Left ventricle myocardium inferior (tissue), 1 donor: ENCODE measurements at regions not wholly inside any gene's neighbourhood (a gene's known extent, or its start where the extent isn't known, plus 50 kb on each side); places are given as distances from the start of the nearest gene placed in this dataset.

Experiments
- DNase-seq: peaks from one replicate; pipeline ENCODE4 v3.0.0-alpha.2; 2020
- H3K27ac ChIP-seq: fragments of 200-600 bp; replicated peaks from 2 replicates; pipeline ENCODE4 v1.8.0; 2021
- H3K27me3 ChIP-seq: fragments of 200-600 bp; 2 replicates; pipeline ENCODE4 v1.8.0; 2021; ENCODE audit warnings: low read depth
- H3K36me3 ChIP-seq: fragments of 200-600 bp; 2 replicates; pipeline ENCODE4 v1.8.0; 2021
- H3K4me1 ChIP-seq: fragments of 200-600 bp; 2 replicates; pipeline ENCODE4 v1.8.0; 2021
- H3K4me3 ChIP-seq: fragments of 200-600 bp; 2 replicates; pipeline ENCODE4 v1.8.0; 2021; ENCODE audit warnings: mild to moderate bottlenecking, moderate library complexity
- H3K9me3 ChIP-seq: fragments of 200-600 bp; replicated peaks from 2 replicates; pipeline ENCODE4 v1.8.0; 2021
- CTCF ChIP-seq: fragments of 200-600 bp; IDR thresholded peaks from 2 replicates; pipeline ENCODE4 v1.8.0; 2021; ENCODE audit warnings: antibody characterized with exemption, mild to moderate bottlenecking, borderline replicate concordance
- intact Hi-C: fragments of 100-400 bp; cut with micrococcal nuclease; formaldehyde crosslinking; loops from one replicate; pipeline ENCODE4 v1.11.0; 2022
- donor health status: DM: no; HTN: yes; CAD: no; lungs with severe emphysema.

DNA sequence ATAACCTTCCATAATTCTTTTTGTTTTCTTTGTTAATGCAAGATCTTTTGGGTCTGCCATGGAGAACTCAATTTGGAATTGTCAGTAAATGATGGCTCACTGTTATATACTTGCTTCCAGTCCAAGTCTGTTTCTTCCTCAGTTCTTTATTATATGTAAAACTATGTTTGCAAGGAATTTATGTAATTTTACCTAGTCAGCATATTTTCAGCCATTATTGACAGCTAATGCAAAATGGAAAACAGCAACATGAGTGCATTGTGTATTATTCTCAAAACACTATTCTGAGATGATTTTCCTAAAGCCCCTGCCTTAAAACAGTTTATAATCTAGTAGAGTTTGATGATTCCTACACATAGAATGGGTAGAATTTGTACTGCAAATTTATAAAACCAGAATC is 167.5 kb downstream of the TANC2 start:
- no peak overlapping the region for H3K4me3 ChIP-seq
- no peaks in the 10 kb centered on the region for H3K27me3 ChIP-seq
- no peaks in the 10 kb centered on the region for H3K4me1 ChIP-seq
- H3K9me3 ChIP-seq = no peaks in the 10 kb centered on the region
- DNase-seq = no peak
- intact Hi-C loops = no loop called here
- H3K27ac ChIP-seq = no peak overlapping the region
- no peaks in the 10 kb centered on the region for H3K36me3 ChIP-seq
- TF ChIP-seq CTCF = no peak

GRCh38 chr17:63134867-63135266 is 168.8 kb downstream of the TANC2 start:
- intact Hi-C loops = no loop called here
- no peaks in the 10 kb centered on the region for H3K36me3 ChIP-seq
- DNase-seq = no peak
- H3K4me1 ChIP-seq = no peaks in the 10 kb centered on the region
- no peaks in the 10 kb centered on the region for H3K27me3 ChIP-seq
- no peak overlapping the region for H3K27ac ChIP-seq
- no peaks in the 10 kb centered on the region for H3K9me3 ChIP-seq
- no peak for TF ChIP-seq CTCF
- H3K4me3 ChIP-seq = no peak overlapping the region

DNA sequence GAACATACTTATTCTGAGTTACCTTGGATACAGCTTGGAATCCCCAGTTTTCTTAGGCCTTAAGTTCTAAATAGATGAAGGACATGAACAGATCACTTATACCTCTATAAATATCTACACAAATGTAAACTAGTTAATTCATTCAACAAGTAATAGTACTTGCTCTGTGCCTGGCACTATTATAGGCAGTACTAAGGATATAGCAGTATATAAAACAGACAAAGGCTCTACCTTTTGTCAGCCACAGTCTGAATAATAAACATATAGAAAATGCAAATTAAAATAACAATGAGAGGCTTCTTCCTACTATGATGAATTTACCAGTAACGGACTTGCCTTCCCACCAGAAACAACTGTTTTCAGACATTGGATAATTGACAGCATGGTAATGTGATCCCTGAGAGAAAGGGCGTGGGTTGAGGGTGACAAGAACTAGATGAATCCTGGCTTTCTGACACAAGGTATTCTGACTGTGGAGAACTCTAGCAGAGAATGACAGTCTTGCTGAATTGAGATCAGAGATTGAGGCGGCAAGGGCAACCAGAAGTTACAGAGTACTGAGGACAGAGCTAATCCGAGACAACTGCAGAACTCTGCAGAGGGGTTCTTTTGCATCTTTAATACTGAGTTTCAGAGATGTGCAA is 170.5 kb downstream of the TANC2 start:
- Histone ChIP-seq H3K4me3 (no peak overlapping the region), H3K27me3 (no peaks in the 10 kb centered on the region), H3K27ac (no peak overlapping the region), H3K4me1 (no peaks in the 10 kb centered on the region), H3K36me3 (no peaks in the 10 kb centered on the region), H3K9me3 (no peaks in the 10 kb centered on the region)
- DNase-seq = no peak
- intact Hi-C loops = no loop called here
- TF ChIP-seq CTCF = no peak

- no peak overlapping the region for H3K4me3 ChIP-seq
- H3K4me1 ChIP-seq = no peaks in the 10 kb centered on the region
- H3K9me3 ChIP-seq = no peaks in the 10 kb centered on the region
- DNase-seq = no peak
- no peak for TF ChIP-seq CTCF
- no peaks in the 10 kb centered on the region for H3K27me3 ChIP-seq
- intact Hi-C loops = no loop called here
- no peak overlapping the region for H3K27ac ChIP-seq
- H3K36me3 ChIP-seq = no peaks in the 10 kb centered on the region
These were observed 171.1 kb downstream of the TANC2 start for GRCh38 chr17:63137163-63137562.

DNA sequence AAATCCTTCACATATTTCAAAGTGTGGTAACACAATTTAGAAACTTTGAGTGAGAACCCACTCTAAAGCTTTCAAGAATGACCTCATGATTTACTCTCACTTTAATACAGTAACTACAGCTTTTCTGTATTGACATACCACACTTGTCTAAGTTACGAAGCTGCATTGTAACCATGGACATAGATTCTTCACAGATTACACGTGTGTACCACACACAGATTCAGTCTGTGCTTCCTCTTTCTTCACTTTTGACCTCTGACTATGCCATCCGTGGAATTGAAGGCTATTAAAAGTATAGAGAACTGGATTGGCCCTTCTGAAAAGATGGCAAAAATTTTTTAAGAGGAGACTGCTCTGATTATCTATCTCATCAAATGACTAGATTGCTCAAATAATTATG is 172.7 kb downstream of the TANC2 start:
- Histone ChIP-seq H3K27me3 (no peaks in the 10 kb centered on the region), H3K4me3 (no peak overlapping the region), H3K4me1 (no peaks in the 10 kb centered on the region), H3K36me3 (no peaks in the 10 kb centered on the region), H3K27ac (no peak overlapping the region), H3K9me3 (no peaks in the 10 kb centered on the region)
- no peak for TF ChIP-seq CTCF
- DNase-seq = no peak
- intact Hi-C loops = no loop called here
